ENCODE measurements at regions not wholly inside any gene's neighbourhood (a gene's known extent, or its start where the extent isn't known, plus 50 kb on each side); places are given as distances from the start of the nearest gene placed in this dataset.

GRCh38 chr3:18077128-18077840 lies 334.9 kb upstream of the TBC1D5 start:
- no peak for DNase-seq

GRCh38 chr3:18076301-18076700 lies 333.9 kb upstream of the TBC1D5 start:
- DNase-seq, result no peak

- DNase-seq, result no peak
Observed at GRCh38 chr3:18075799-18076198, 333.4 kb upstream of the TBC1D5 start.

GRCh38 chr3:18071833-18072232 lies 329.4 kb upstream of the TBC1D5 start:
- DNase-seq, result no peak

- no peak for DNase-seq
Observed at GRCh38 chr3:18070944-18071343, 328.5 kb upstream of the TBC1D5 start.

GRCh38 chr3:18070231-18070630 lies 327.8 kb upstream of the TBC1D5 start:
- no peak for DNase-seq

- no peak for DNase-seq
Observed at GRCh38 chr3:18069568-18069967, 327.1 kb upstream of the TBC1D5 start.

GRCh38 chr3:18066899-18067582 lies 324.6 kb upstream of the TBC1D5 start:
- DNase-seq, result no peak

- no peak for DNase-seq
Observed at GRCh38 chr3:18064586-18064985, 322.2 kb upstream of the TBC1D5 start.

GRCh38 chr3:18062657-18063025 lies 320.2 kb upstream of the TBC1D5 start:
- DNase-seq, result no peak

- no peak for DNase-seq
Observed at GRCh38 chr3:18061737-18062656, 319.6 kb upstream of the TBC1D5 start.

GRCh38 chr3:18058666-18059065 lies 316.2 kb upstream of the TBC1D5 start:
- no peak for DNase-seq

GRCh38 chr3:18057471-18058091 lies 315.1 kb upstream of the TBC1D5 start:
- no peak for DNase-seq

GRCh38 chr3:18054625-18055024 lies 312.2 kb upstream of the TBC1D5 start:
- no peak for DNase-seq

- DNase-seq, result no peak
Observed at GRCh38 chr3:18051306-18051705, 308.9 kb upstream of the TBC1D5 start.

GRCh38 chr3:18049096-18049495 lies 306.7 kb upstream of the TBC1D5 start:
- DNase-seq, result no peak

- no peak for DNase-seq
Observed at GRCh38 chr3:18047052-18047451, 304.6 kb upstream of the TBC1D5 start.

GRCh38 chr3:18046131-18046915 lies 303.9 kb upstream of the TBC1D5 start:
- DNase-seq, result peak; percentile 52 to 66

- no peak for DNase-seq
Observed at GRCh38 chr3:18044971-18045880, 302.8 kb upstream of the TBC1D5 start.

- DNase-seq, result no peak
Observed at GRCh38 chr3:18044191-18044590, 301.8 kb upstream of the TBC1D5 start.

- no peak for DNase-seq
Observed at GRCh38 chr3:18036450-18036815, 294.0 kb upstream of the TBC1D5 start.

Measured in inflammatory macrophage (primary cell).